Left hindlimb (tissue), 1 donor: ENCODE measurements at regions not wholly inside any gene's neighbourhood (a gene's known extent, or its start where the extent isn't known, plus 50 kb on each side); places are given as distances from the start of the nearest gene placed in this dataset.
"Not testable (repeated sequence)": the region's sequence is repeated elsewhere in the genome, so short reads cannot be mapped to it uniquely, and the experiment has no call there.

Experiments used
- DNase-seq: peaks from one replicate; pipeline ENCODE4 v3.0.0-alpha.2; 2018

GRCh38 chr5:91744470-91744869 lies 361.4 kb upstream of the ARRDC3 start:
- not testable (repeated sequence) for DNase-seq

GRCh38 chr5:91742550-91742949 lies 359.4 kb upstream of the ARRDC3 start:
- DNase-seq: no peak

- no peak for DNase-seq
Measured at GRCh38 chr5:91741764-91742505, 358.8 kb upstream of the ARRDC3 start.

GRCh38 chr5:91730026-91730425 lies 346.9 kb upstream of the ARRDC3 start:
- DNase-seq: no peak

- no peak for DNase-seq
Measured at GRCh38 chr5:91727463-91727862, 344.3 kb upstream of the ARRDC3 start.

GRCh38 chr5:91722736-91723467 lies 339.8 kb upstream of the ARRDC3 start:
- DNase-seq: no peak

- DNase-seq: no peak
Measured at GRCh38 chr5:91712718-91713117, 329.6 kb upstream of the ARRDC3 start.

- DNase-seq: no peak
Measured at GRCh38 chr5:91707521-91707841, 324.4 kb upstream of the ARRDC3 start.

GRCh38 chr5:91706785-91707520 lies 323.8 kb upstream of the ARRDC3 start:
- no peak for DNase-seq

GRCh38 chr5:91703128-91703527 lies 320.0 kb upstream of the ARRDC3 start:
- DNase-seq: no peak

GRCh38 chr5:91699429-91699828 lies 316.3 kb upstream of the ARRDC3 start:
- DNase-seq: no peak

GRCh38 chr5:91691592-91691991 lies 308.5 kb upstream of the ARRDC3 start:
- DNase-seq: no peak

- DNase-seq: no peak
Measured at GRCh38 chr5:91690921-91691320, 307.8 kb upstream of the ARRDC3 start.

GRCh38 chr5:91687430-91687829 lies 304.3 kb upstream of the ARRDC3 start:
- no peak for DNase-seq

- DNase-seq: no peak
Measured at GRCh38 chr5:91684625-91685024, 301.5 kb upstream of the ARRDC3 start.

- no peak for DNase-seq
Measured at GRCh38 chr5:91670563-91670962, 287.4 kb upstream of the ARRDC3 start.

- DNase-seq: no peak
Measured at GRCh38 chr5:91670122-91670521, 287.0 kb upstream of the ARRDC3 start.

- no peak for DNase-seq
Measured at GRCh38 chr5:91668261-91668660, 285.1 kb upstream of the ARRDC3 start.

- DNase-seq: no peak
Measured at GRCh38 chr5:91652678-91653077, 269.6 kb upstream of the ARRDC3 start.

- no peak for DNase-seq
Measured at GRCh38 chr5:91651704-91652103, 268.6 kb upstream of the ARRDC3 start.

- DNase-seq: no peak
Measured at GRCh38 chr5:91645347-91645746, 262.2 kb upstream of the ARRDC3 start.

GRCh38 chr5:91643797-91644196 lies 260.7 kb upstream of the ARRDC3 start:
- DNase-seq: no peak

GRCh38 chr5:91642581-91642980 lies 259.5 kb upstream of the ARRDC3 start:
- DNase-seq: no peak
